ENCODE measurements at regions not wholly inside any gene's neighbourhood (a gene's known extent, or its start where the extent isn't known, plus 50 kb on each side); places are given as distances from the start of the nearest gene placed in this dataset.

GRCh38 chr5:26569929-26570258, 468.5 kb downstream of the CDH9 start:
- no peak for ATAC-seq (replicated peaks in 6 of 8)
- peaks cover 0 to 2% of the 10 kb centered on the region in 2 donors for H3K4me1 ChIP-seq (replicated peaks in 1 of 2)
- in situ Hi-C loops (cut with MboI; ENCODE audit: low pct_unique_long_range_greater_than_20kb in 2 of 9, low sequenced_read_pairs in 9 of 9, unreplicated experiment in 9 of 9), result no loop called here
- WGBS, 10 experiments, result 40 to 100% (median 84%) methylated on average over 1 to 7 of the region's 14 CpGs; no CpG with 5 or more reads in 6 of the 10 experiments
- H3K27ac ChIP-seq, result no peak overlapping the region
- H3K4me3 ChIP-seq, result no peak overlapping the region

- no peak for ATAC-seq (replicated peaks in 6 of 8)
- no peak overlapping the region for H3K27ac ChIP-seq
- H3K4me1 ChIP-seq (replicated peaks in 1 of 2), result peaks cover 0 to 2% of the 10 kb centered on the region in 2 donors
- H3K4me3 ChIP-seq, result no peak overlapping the region
- in situ Hi-C loops (cut with MboI; ENCODE audit: low pct_unique_long_range_greater_than_20kb in 2 of 9, low sequenced_read_pairs in 9 of 9, unreplicated experiment in 9 of 9), result no loop called here
- WGBS, 10 experiments, result 43 to 96% (median 87%) methylated on average over 1 to 7 of the region's 26 CpGs; no CpG with 5 or more reads in 5 of the 10 experiments
These were observed 469.0 kb downstream of the CDH9 start for GRCh38 chr5:26569241-26569928.

GRCh38 chr5:26568316-26568715, 470.1 kb downstream of the CDH9 start:
- ATAC-seq (replicated peaks in 6 of 8), result no peak

GRCh38 chr5:26563979-26564378, 474.4 kb downstream of the CDH9 start:
- 0 to 93% (median 65%) methylated on average over 1 to 2 of the region's 2 CpGs for WGBS, 10 experiments
- ATAC-seq (replicated peaks in 6 of 8), result no peak
- Histone ChIP-seq H3K27ac (no peak overlapping the region), H3K4me1 (replicated peaks in 1 of 2) (no peaks in the 10 kb centered on the region), H3K4me3 (no peak overlapping the region)
- in situ Hi-C loops (cut with MboI; ENCODE audit: low pct_unique_long_range_greater_than_20kb in 2 of 9, low sequenced_read_pairs in 9 of 9, unreplicated experiment in 9 of 9), result no loop called here

More at GRCh38 chr5:26568316-26568715, 470.1 kb downstream of the CDH9 start:
- WGBS, 10 experiments, result 0 to 100% (median 49%) methylated on average over 1 to 7 of the region's 9 CpGs; no CpG with 5 or more reads in 2 of the 10 experiments
- Histone ChIP-seq H3K4me1 (replicated peaks in 1 of 2) (peaks cover 0 to 2% of the 10 kb centered on the region in 2 donors), H3K4me3 (no peak overlapping the region), H3K27ac (no peak overlapping the region)
- in situ Hi-C loops (cut with MboI; ENCODE audit: low pct_unique_long_range_greater_than_20kb in 2 of 9, low sequenced_read_pairs in 9 of 9, unreplicated experiment in 9 of 9), result no loop called here

DNA sequence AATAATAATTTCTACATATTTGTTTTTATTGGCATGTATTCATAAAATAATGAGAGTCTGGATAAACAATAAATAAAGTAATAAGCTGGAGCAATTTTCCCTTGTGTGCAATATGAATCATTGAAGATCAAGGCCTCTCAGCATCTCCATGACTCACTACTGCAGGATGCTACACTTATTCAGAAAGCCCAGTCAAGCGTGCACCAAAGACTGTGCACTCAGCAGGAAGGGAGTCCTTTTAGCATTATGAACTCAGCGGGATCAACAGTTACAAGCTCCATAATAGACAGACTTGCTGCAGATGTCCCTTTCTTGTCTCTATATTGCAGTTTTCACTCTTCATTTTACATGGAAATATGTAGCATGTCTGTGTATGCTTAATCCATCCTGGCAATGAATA, 485.3 kb downstream of the CDH9 start:
- in situ Hi-C loops (cut with MboI; ENCODE audit: low pct_unique_long_range_greater_than_20kb in 2 of 9, low sequenced_read_pairs in 9 of 9, unreplicated experiment in 9 of 9), result no loop called here
- H3K4me3 ChIP-seq, result no peak overlapping the region
- peak in 7 of 8 experiments; percentile 57 to 100 (median 100) for ATAC-seq (replicated peaks in 6 of 8)
- no peak overlapping the region for H3K27ac ChIP-seq
- peaks cover 0 to 6% of the 10 kb centered on the region in 2 donors for H3K4me1 ChIP-seq (replicated peaks in 1 of 2)
- 0 to 11% (median 0%) methylated on average over 1 to 2 of the region's 2 CpGs for WGBS, 10 experiments

GRCh38 chr5:26543987-26544386, 494.4 kb downstream of the CDH9 start:
- Histone ChIP-seq H3K4me1 (replicated peaks in 1 of 2) (no peaks in the 10 kb centered on the region), H3K27ac (no peak overlapping the region), H3K4me3 (no peak overlapping the region)
- no peak for ATAC-seq (replicated peaks in 6 of 8)
- 0 to 100% (median 86%) methylated on average over 1 of the region's 1 CpG; no CpG with 5 or more reads in 3 of the 10 experiments for WGBS, 10 experiments
- in situ Hi-C loops (cut with MboI; ENCODE audit: low pct_unique_long_range_greater_than_20kb in 2 of 9, low sequenced_read_pairs in 9 of 9, unreplicated experiment in 9 of 9), result no loop called here

GRCh38 chr5:26538226-26538625, 500.2 kb downstream of the CDH9 start:
- H3K27ac ChIP-seq, result no peak overlapping the region
- in situ Hi-C loops (cut with MboI; ENCODE audit: low pct_unique_long_range_greater_than_20kb in 2 of 9, low sequenced_read_pairs in 9 of 9, unreplicated experiment in 9 of 9), result no loop called here
- no peak overlapping the region for H3K4me3 ChIP-seq
- peak in 2 of 8 experiments; percentile 15 to 55 for ATAC-seq (replicated peaks in 6 of 8)
- WGBS, 10 experiments, result 0 to 100% (median 41%) methylated on average over 1 of the region's 1 CpG; no CpG with 5 or more reads in 4 of the 10 experiments
- peaks cover 0 to 3% of the 10 kb centered on the region in 2 donors for H3K4me1 ChIP-seq (replicated peaks in 1 of 2)

DNA sequence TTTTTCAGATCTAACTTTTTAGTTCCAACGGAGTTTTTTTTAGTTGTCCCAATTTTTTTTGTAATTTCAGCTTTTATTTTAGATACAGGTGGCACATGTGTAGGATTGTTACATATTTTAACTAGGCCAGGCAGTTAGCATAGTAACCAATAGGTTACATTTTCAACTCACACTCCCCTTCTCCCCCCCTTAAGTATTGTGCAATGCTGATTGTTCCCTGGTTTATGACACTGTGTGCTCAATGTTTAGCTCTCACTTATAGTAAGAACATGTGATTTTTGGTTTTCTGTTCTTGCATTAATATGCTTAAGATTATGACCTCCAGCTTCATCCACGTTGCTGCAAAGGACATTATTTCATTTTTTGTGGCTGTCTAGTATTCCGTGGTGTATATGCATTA, 503.2 kb downstream of the CDH9 start:
- no peak for ATAC-seq (replicated peaks in 6 of 8)
- H3K27ac ChIP-seq, result no peak overlapping the region
- in situ Hi-C loops (cut with MboI; ENCODE audit: low pct_unique_long_range_greater_than_20kb in 2 of 9, low sequenced_read_pairs in 9 of 9, unreplicated experiment in 9 of 9), result no loop called here
- 0 to 92% (median 60%) methylated on average over 1 to 3 of the region's 3 CpGs; no CpG with 5 or more reads in 1 of the 10 experiments for WGBS, 10 experiments
- peaks cover 0 to 3% of the 10 kb centered on the region in 2 donors for H3K4me1 ChIP-seq (replicated peaks in 1 of 2)
- H3K4me3 ChIP-seq, result no peak overlapping the region

DNA sequence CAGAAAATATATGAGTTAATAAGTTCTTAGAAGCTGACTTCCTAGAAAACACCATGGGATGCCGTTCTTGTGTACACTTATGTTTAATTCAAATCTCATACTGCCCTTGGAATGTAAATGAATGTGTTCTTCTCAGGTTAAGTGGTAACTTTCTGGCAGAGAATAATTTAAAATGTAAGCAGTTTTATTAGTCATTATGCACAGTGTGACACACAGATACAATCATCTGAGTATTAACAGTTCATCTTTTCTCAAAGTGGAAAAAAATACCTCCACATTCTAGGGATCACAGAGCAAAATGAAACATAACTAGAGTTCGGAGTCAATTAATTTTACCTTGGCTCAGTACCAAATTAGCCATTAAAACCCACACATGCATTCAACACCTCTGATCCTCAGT, 508.1 kb downstream of the CDH9 start:
- Histone ChIP-seq H3K27ac (no peak overlapping the region), H3K4me1 (replicated peaks in 1 of 2) (no peaks in the 10 kb centered on the region), H3K4me3 (no peak overlapping the region)
- in situ Hi-C loops (cut with MboI; ENCODE audit: low pct_unique_long_range_greater_than_20kb in 2 of 9, low sequenced_read_pairs in 9 of 9, unreplicated experiment in 9 of 9), result no loop called here
- peak in 3 of 8 experiments; percentile 47 to 75 (median 50) for ATAC-seq (replicated peaks in 6 of 8)
- WGBS, 10 experiments, result 0 to 86% (median 60%) methylated on average over 1 to 2 of the region's 2 CpGs; no CpG with 5 or more reads in 3 of the 10 experiments

DNA sequence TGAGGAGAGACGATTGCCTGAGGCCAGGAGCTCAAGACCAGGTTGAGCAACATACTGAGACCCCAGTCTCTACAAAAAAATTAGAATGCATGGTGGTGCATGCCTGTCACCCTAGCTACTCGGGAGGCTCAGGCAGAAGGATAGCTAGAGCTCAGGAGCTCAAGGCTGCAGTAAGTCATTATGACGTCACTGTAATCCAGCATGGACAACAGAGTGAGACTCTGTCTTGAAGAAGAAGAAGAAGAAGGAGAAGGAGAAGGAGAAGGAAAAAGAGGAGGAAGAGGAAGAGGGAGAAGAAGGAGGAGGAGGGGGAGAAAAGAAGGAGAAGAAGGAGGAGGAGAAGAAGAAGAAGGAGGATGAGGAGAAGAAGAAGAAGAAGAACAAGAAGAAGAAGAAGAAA, 519.1 kb downstream of the CDH9 start:
- in situ Hi-C loops (cut with MboI; ENCODE audit: low pct_unique_long_range_greater_than_20kb in 2 of 9, low sequenced_read_pairs in 9 of 9, unreplicated experiment in 9 of 9), result no loop called here
- no peak for ATAC-seq (replicated peaks in 6 of 8)
- H3K27ac ChIP-seq, result no peak overlapping the region
- 1 to 100% (median 40%) methylated on average over 1 to 3 of the region's 3 CpGs; no CpG with 5 or more reads in 1 of the 10 experiments for WGBS, 10 experiments
- H3K4me3 ChIP-seq, result no peak overlapping the region
- H3K4me1 ChIP-seq (replicated peaks in 1 of 2), result no peaks in the 10 kb centered on the region

- in situ Hi-C loops (cut with MboI; ENCODE audit: low pct_unique_long_range_greater_than_20kb in 2 of 9, low sequenced_read_pairs in 9 of 9, unreplicated experiment in 9 of 9), result no loop called here
- no peak for ATAC-seq (replicated peaks in 6 of 8)
- no peak overlapping the region for H3K4me3 ChIP-seq
- H3K4me1 ChIP-seq (replicated peaks in 1 of 2), result no peaks in the 10 kb centered on the region
- 0 to 76% (median 46%) methylated on average over 1 to 5 of the region's 5 CpGs for WGBS, 10 experiments
- no peak overlapping the region for H3K27ac ChIP-seq
These were observed 520.3 kb downstream of the CDH9 start for GRCh38 chr5:26518065-26518464.

GRCh38 chr5:26498972-26499371, 539.4 kb downstream of the CDH9 start:
- 5 to 100% (median 75%) methylated on average over 1 to 5 of the region's 5 CpGs; no CpG with 5 or more reads in 1 of the 10 experiments for WGBS, 10 experiments
- Histone ChIP-seq H3K4me3 (no peak overlapping the region), H3K27ac (no peak overlapping the region), H3K4me1 (replicated peaks in 1 of 2) (no peaks in the 10 kb centered on the region)
- in situ Hi-C loops (cut with MboI; ENCODE audit: low pct_unique_long_range_greater_than_20kb in 2 of 9, low sequenced_read_pairs in 9 of 9, unreplicated experiment in 9 of 9), result no loop called here
- ATAC-seq (replicated peaks in 6 of 8), result no peak

GRCh38 chr5:26495437-26495836, 542.9 kb downstream of the CDH9 start:
- Histone ChIP-seq H3K4me3 (no peak overlapping the region), H3K27ac (no peak overlapping the region), H3K4me1 (replicated peaks in 1 of 2) (no peaks in the 10 kb centered on the region)
- ATAC-seq (replicated peaks in 6 of 8), result peak in 1 of 8 experiments; percentile 64
- 0 to 83% (median 27%) methylated on average over 1 to 2 of the region's 2 CpGs; no CpG with 5 or more reads in 1 of the 10 experiments for WGBS, 10 experiments
- in situ Hi-C loops (cut with MboI; ENCODE audit: low pct_unique_long_range_greater_than_20kb in 2 of 9, low sequenced_read_pairs in 9 of 9, unreplicated experiment in 9 of 9), result no loop called here

DNA sequence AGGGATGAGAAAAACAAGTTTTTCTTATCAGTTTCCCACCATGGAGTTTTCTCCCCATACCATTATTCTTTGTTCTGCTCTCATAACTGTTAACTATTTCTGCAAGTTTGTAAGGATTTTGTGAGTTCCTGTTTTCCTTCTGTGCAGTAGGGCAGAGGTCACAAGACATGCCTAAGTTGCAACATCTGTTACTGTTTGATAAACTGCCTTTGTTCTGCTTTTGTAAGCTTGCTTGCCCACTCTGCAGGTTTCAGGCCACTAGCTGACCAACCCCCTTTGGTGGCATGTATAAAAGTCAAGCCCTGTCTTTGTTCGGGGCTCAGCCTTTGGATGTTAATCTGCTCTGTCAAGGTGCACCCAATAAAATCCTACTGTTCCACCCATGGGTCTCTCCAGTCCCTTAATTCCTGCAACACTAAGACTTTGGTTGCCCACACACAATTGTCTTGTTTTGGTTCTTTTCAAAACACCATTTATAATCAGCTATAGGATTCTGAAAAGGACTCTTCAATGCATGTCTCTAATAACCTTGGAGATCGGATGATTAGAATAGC, 545.4 kb downstream of the CDH9 start:
- in situ Hi-C loops (cut with MboI; ENCODE audit: low pct_unique_long_range_greater_than_20kb in 2 of 9, low sequenced_read_pairs in 9 of 9, unreplicated experiment in 9 of 9), result no loop called here
- WGBS, 10 experiments, result 0 to 100% (median 94%) methylated on average over 1 to 2 of the region's 2 CpGs; no CpG with 5 or more reads in 1 of the 10 experiments
- no peak for ATAC-seq (replicated peaks in 6 of 8)
- Histone ChIP-seq H3K27ac (no peak overlapping the region), H3K4me3 (no peak overlapping the region), H3K4me1 (replicated peaks in 1 of 2) (no peaks in the 10 kb centered on the region)

Measured in motor neuron (in vitro differentiated cells).